ENCODE measurements at regions not wholly inside any gene's neighbourhood (a gene's known extent, or its start where the extent isn't known, plus 50 kb on each side); places are given as distances from the start of the nearest gene placed in this dataset.

DNA sequence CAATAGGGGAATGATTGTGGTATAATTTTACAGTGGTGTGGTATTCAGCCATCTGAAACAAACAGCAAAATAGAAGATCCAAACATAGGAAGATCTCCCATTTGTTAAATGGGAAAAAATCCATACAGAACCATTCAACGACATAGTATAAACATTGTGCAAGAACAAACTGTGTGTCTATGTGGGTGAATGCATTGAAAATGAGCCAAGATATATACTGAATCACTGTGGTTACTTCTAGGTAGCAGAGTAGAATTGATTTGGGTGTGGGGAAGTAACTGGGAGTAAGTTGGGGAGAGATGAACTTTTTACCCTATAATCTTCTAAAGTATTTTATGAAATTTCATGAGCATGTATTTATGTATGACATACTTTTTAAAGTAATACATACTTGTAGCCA is 123.1 kb upstream of the UMPS start:
- Histone ChIP-seq H3K4me1 (ENCODE audit: control insufficient read depth in 5 of 5, insufficient read depth in 5 of 5, low read length in 5 of 5) (no peaks in the 10 kb centered on the region), H3K27ac (ENCODE audit: low read depth, low read length) (no peak overlapping the region)

GRCh38 chr3:124609402-124609801 is 120.8 kb upstream of the UMPS start:
- Histone ChIP-seq H3K4me1 (ENCODE audit: control insufficient read depth in 5 of 5, insufficient read depth in 5 of 5, low read length in 5 of 5) (no peaks in the 10 kb centered on the region), H3K4me3 (ENCODE audit: low read depth in 1 of 5, low read length in 5 of 5) (no peak overlapping the region), H3K9me3 (ENCODE audit: control insufficient read depth in 5 of 5, low read length in 5 of 5) (no peaks in the 10 kb centered on the region), H3K27ac (ENCODE audit: low read depth, low read length) (no peak overlapping the region), H3K27me3 (ENCODE audit: control insufficient read depth in 5 of 5, insufficient read depth in 4 of 5, low read length in 5 of 5) (no peaks in the 10 kb centered on the region), H3K9ac (ENCODE audit: low read length in 5 of 5) (no peak overlapping the region), H3K36me3 (ENCODE audit: control insufficient read depth in 5 of 5, insufficient read depth in 5 of 5, low read length in 5 of 5) (peaks cover 0 to 3% (median 0%) of the 10 kb centered on the region in 5 donors)

More for the DNA sequence above, 123.1 kb upstream of the UMPS start:
- peaks cover 0 to 3% (median 0%) of the 10 kb centered on the region in 5 donors for H3K36me3 ChIP-seq (ENCODE audit: control insufficient read depth in 5 of 5, insufficient read depth in 5 of 5, low read length in 5 of 5)
- no peak overlapping the region for H3K9ac ChIP-seq (ENCODE audit: low read length in 5 of 5)
- H3K27me3 ChIP-seq (ENCODE audit: control insufficient read depth in 5 of 5, insufficient read depth in 4 of 5, low read length in 5 of 5), result no peaks in the 10 kb centered on the region
- H3K9me3 ChIP-seq (ENCODE audit: control insufficient read depth in 5 of 5, low read length in 5 of 5), result no peaks in the 10 kb centered on the region
- H3K4me3 ChIP-seq (ENCODE audit: low read depth in 1 of 5, low read length in 5 of 5), result no peak overlapping the region

DNA sequence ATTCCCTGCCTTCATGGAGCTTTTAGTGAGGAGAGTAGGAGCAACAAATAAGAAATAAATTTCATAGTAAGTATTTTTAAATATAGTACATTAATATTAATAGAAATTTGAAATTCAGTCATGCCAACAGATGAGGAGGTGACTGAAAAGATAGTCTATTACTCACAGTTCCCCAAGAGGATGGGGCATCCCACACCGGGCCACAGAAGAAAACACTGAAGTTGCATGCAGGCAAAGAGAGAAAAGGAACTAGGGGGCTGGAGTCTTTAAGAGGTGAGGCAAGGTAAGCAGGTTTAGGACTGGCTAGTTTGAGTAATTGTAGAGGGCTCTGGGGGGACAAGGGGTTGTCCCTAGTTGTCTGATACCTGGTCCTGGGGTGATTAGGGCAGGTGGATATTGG is 120.1 kb upstream of the UMPS start:
- H3K27me3 ChIP-seq (ENCODE audit: control insufficient read depth in 5 of 5, insufficient read depth in 4 of 5, low read length in 5 of 5), result no peaks in the 10 kb centered on the region
- H3K4me3 ChIP-seq (ENCODE audit: low read depth in 1 of 5, low read length in 5 of 5), result no peak overlapping the region
- H3K9ac ChIP-seq (ENCODE audit: low read length in 5 of 5), result no peak overlapping the region
- H3K9me3 ChIP-seq (ENCODE audit: control insufficient read depth in 5 of 5, low read length in 5 of 5), result no peaks in the 10 kb centered on the region
- H3K36me3 ChIP-seq (ENCODE audit: control insufficient read depth in 5 of 5, insufficient read depth in 5 of 5, low read length in 5 of 5), result peaks cover 0 to 3% (median 0%) of the 10 kb centered on the region in 5 donors
- H3K27ac ChIP-seq (ENCODE audit: low read depth, low read length), result no peak overlapping the region
- no peaks in the 10 kb centered on the region for H3K4me1 ChIP-seq (ENCODE audit: control insufficient read depth in 5 of 5, insufficient read depth in 5 of 5, low read length in 5 of 5)

DNA sequence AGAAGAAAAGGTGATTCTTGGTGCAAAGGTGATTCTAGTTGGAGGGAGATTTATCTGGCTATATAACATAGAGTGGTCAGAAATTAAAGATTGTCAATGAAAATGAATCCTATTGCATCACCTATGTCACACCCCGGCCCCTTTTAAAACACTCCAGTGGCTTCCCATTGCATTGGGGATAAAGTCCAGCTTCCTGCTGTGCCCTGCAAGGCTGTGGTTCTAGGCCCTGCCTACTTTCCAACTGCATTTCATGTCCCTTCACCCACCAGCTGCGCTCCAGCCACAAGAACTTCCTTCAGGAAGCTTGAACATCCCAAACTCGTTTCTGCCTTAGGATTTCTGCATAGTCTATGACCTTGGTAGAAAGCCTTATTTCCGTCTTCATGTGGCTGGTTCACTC is 118.7 kb upstream of the UMPS start:
- H3K27me3 ChIP-seq (ENCODE audit: control insufficient read depth in 5 of 5, insufficient read depth in 4 of 5, low read length in 5 of 5), result no peaks in the 10 kb centered on the region
- H3K9me3 ChIP-seq (ENCODE audit: control insufficient read depth in 5 of 5, low read length in 5 of 5), result no peaks in the 10 kb centered on the region
- peaks cover 0 to 3% (median 0%) of the 10 kb centered on the region in 5 donors for H3K36me3 ChIP-seq (ENCODE audit: control insufficient read depth in 5 of 5, insufficient read depth in 5 of 5, low read length in 5 of 5)
- no peak overlapping the region for H3K9ac ChIP-seq (ENCODE audit: low read length in 5 of 5)
- no peaks in the 10 kb centered on the region for H3K4me1 ChIP-seq (ENCODE audit: control insufficient read depth in 5 of 5, insufficient read depth in 5 of 5, low read length in 5 of 5)
- H3K27ac ChIP-seq (ENCODE audit: low read depth, low read length), result no peak overlapping the region
- no peak overlapping the region for H3K4me3 ChIP-seq (ENCODE audit: low read depth in 1 of 5, low read length in 5 of 5)

- H3K27ac ChIP-seq (ENCODE audit: low read depth, low read length), result no peak overlapping the region
- peaks cover 0 to 11% (median 0%) of the 10 kb centered on the region in 5 donors for H3K4me1 ChIP-seq (ENCODE audit: control insufficient read depth in 5 of 5, insufficient read depth in 5 of 5, low read length in 5 of 5)
- no peak overlapping the region for H3K9ac ChIP-seq (ENCODE audit: low read length in 5 of 5)
These were observed 114.2 kb upstream of the UMPS start for GRCh38 chr3:124615896-124616543.

DNA sequence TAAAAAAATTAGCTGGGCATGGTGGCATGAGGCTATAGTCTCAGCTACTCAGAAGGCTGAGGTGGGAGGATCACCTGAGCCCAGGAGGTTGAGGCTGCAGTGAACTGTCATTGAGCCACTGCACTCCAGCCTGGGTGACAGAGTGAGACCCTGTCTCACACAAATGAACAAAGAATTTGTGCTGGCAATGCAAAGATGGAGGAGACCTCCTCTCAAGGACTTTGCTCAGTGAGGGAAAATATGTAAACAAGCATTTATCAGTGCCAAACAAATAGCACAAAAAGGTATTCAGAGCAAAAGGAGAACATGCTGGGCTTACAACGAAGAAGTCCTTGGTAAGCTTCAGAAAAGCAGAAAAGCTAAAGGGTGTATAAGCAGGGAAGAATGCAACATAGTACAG is 113.1 kb upstream of the UMPS start:
- Histone ChIP-seq H3K9ac (ENCODE audit: low read length in 5 of 5) (no peak overlapping the region), H3K36me3 (ENCODE audit: control insufficient read depth in 5 of 5, insufficient read depth in 5 of 5, low read length in 5 of 5) (no peaks in the 10 kb centered on the region), H3K27me3 (ENCODE audit: control insufficient read depth in 5 of 5, insufficient read depth in 4 of 5, low read length in 5 of 5) (no peaks in the 10 kb centered on the region), H3K4me3 (ENCODE audit: low read depth in 1 of 5, low read length in 5 of 5) (no peak overlapping the region), H3K4me1 (ENCODE audit: control insufficient read depth in 5 of 5, insufficient read depth in 5 of 5, low read length in 5 of 5) (peaks cover 0 to 16% (median 0%) of the 10 kb centered on the region in 5 donors), H3K27ac (ENCODE audit: low read depth, low read length) (no peak overlapping the region), H3K9me3 (ENCODE audit: control insufficient read depth in 5 of 5, low read length in 5 of 5) (no peaks in the 10 kb centered on the region)

More at GRCh38 chr3:124615896-124616543, 114.2 kb upstream of the UMPS start:
- Histone ChIP-seq H3K4me3 (ENCODE audit: low read depth in 1 of 5, low read length in 5 of 5) (no peak overlapping the region), H3K9me3 (ENCODE audit: control insufficient read depth in 5 of 5, low read length in 5 of 5) (no peaks in the 10 kb centered on the region), H3K36me3 (ENCODE audit: control insufficient read depth in 5 of 5, insufficient read depth in 5 of 5, low read length in 5 of 5) (no peaks in the 10 kb centered on the region), H3K27me3 (ENCODE audit: control insufficient read depth in 5 of 5, insufficient read depth in 4 of 5, low read length in 5 of 5) (no peaks in the 10 kb centered on the region)

- peaks cover 0 to 16% (median 0%) of the 10 kb centered on the region in 5 donors for H3K4me1 ChIP-seq (ENCODE audit: control insufficient read depth in 5 of 5, insufficient read depth in 5 of 5, low read length in 5 of 5)
- no peak overlapping the region for H3K27ac ChIP-seq (ENCODE audit: low read depth, low read length)
- H3K27me3 ChIP-seq (ENCODE audit: control insufficient read depth in 5 of 5, insufficient read depth in 4 of 5, low read length in 5 of 5), result no peaks in the 10 kb centered on the region
- H3K9me3 ChIP-seq (ENCODE audit: control insufficient read depth in 5 of 5, low read length in 5 of 5), result no peaks in the 10 kb centered on the region
- H3K36me3 ChIP-seq (ENCODE audit: control insufficient read depth in 5 of 5, insufficient read depth in 5 of 5, low read length in 5 of 5), result no peaks in the 10 kb centered on the region
- H3K9ac ChIP-seq (ENCODE audit: low read length in 5 of 5), result no peak overlapping the region
- H3K4me3 ChIP-seq (ENCODE audit: low read depth in 1 of 5, low read length in 5 of 5), result no peak overlapping the region
These were observed 110.2 kb upstream of the UMPS start for GRCh38 chr3:124619887-124620599.

DNA sequence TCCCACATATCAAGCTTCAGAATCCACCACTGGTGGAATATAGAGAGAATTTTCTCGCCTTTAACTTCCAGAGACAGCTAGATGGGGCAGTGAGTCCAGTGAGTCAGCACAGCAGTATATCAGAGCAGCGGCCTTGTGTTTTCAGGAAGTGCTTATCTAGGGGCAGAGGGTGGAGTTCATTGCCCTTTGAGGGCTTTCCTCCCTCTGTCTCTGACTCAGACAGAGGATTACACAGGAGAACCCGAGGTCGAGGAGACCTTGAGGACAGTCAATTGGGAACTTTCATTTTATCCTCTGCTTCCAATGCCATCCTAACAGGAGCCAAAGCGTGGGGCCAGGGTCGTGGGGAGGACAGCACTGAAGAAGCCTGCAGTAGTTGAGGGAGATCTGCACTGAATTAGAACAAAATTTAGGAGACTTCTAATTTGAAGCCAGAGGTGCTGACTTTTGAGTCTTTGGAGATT is 109.6 kb upstream of the UMPS start:
- Histone ChIP-seq H3K27ac (ENCODE audit: low read depth, low read length) (no peak overlapping the region), H3K4me1 (ENCODE audit: control insufficient read depth in 5 of 5, insufficient read depth in 5 of 5, low read length in 5 of 5) (peaks cover 0 to 16% (median 0%) of the 10 kb centered on the region in 5 donors)

GRCh38 chr3:124621498-124621897 is 108.8 kb upstream of the UMPS start:
- H3K27ac ChIP-seq (ENCODE audit: low read depth, low read length), result no peak overlapping the region
- no peaks in the 10 kb centered on the region for H3K36me3 ChIP-seq (ENCODE audit: control insufficient read depth in 5 of 5, insufficient read depth in 5 of 5, low read length in 5 of 5)
- no peak overlapping the region for H3K4me3 ChIP-seq (ENCODE audit: low read depth in 1 of 5, low read length in 5 of 5)
- H3K4me1 ChIP-seq (ENCODE audit: control insufficient read depth in 5 of 5, insufficient read depth in 5 of 5, low read length in 5 of 5), result peaks cover 0 to 16% (median 0%) of the 10 kb centered on the region in 5 donors
- H3K9ac ChIP-seq (ENCODE audit: low read length in 5 of 5), result no peak overlapping the region
- H3K27me3 ChIP-seq (ENCODE audit: control insufficient read depth in 5 of 5, insufficient read depth in 4 of 5, low read length in 5 of 5), result no peaks in the 10 kb centered on the region
- no peaks in the 10 kb centered on the region for H3K9me3 ChIP-seq (ENCODE audit: control insufficient read depth in 5 of 5, low read length in 5 of 5)

More for the DNA sequence above, 109.6 kb upstream of the UMPS start:
- Histone ChIP-seq H3K36me3 (ENCODE audit: control insufficient read depth in 5 of 5, insufficient read depth in 5 of 5, low read length in 5 of 5) (no peaks in the 10 kb centered on the region), H3K9me3 (ENCODE audit: control insufficient read depth in 5 of 5, low read length in 5 of 5) (no peaks in the 10 kb centered on the region), H3K9ac (ENCODE audit: low read length in 5 of 5) (no peak overlapping the region), H3K27me3 (ENCODE audit: control insufficient read depth in 5 of 5, insufficient read depth in 4 of 5, low read length in 5 of 5) (no peaks in the 10 kb centered on the region), H3K4me3 (ENCODE audit: low read depth in 1 of 5, low read length in 5 of 5) (no peak overlapping the region)

DNA sequence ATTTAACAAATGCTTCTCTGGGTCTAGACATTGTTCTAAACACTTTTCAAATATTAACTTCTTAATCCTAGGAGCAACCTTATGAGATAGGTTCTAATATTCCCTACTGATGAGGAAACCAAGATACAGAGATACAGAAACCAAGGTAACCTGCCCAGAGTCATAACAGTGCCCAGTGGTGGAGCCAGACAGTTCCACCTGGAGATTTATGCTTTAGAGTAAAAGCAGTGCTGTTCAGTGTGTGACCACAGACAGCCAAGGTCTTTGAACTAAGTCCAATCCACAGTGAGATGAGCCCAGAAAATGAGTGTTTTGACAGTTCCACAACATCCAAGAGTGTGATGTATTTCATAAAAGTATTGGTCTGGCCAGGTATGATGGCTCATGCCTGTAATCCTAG is 105.2 kb upstream of the UMPS start:
- Histone ChIP-seq H3K27ac (ENCODE audit: low read depth, low read length) (no peak overlapping the region), H3K4me1 (ENCODE audit: control insufficient read depth in 5 of 5, insufficient read depth in 5 of 5, low read length in 5 of 5) (peaks cover 0 to 15% (median 0%) of the 10 kb centered on the region in 5 donors), H3K36me3 (ENCODE audit: control insufficient read depth in 5 of 5, insufficient read depth in 5 of 5, low read length in 5 of 5) (no peaks in the 10 kb centered on the region)

More for the DNA sequence above, 105.2 kb upstream of the UMPS start:
- no peaks in the 10 kb centered on the region for H3K9me3 ChIP-seq (ENCODE audit: control insufficient read depth in 5 of 5, low read length in 5 of 5)
- H3K27me3 ChIP-seq (ENCODE audit: control insufficient read depth in 5 of 5, insufficient read depth in 4 of 5, low read length in 5 of 5), result no peaks in the 10 kb centered on the region
- no peak overlapping the region for H3K9ac ChIP-seq (ENCODE audit: low read length in 5 of 5)
- H3K4me3 ChIP-seq (ENCODE audit: low read depth in 1 of 5, low read length in 5 of 5), result no peak overlapping the region
